Esophagus squamous epithelium (tissue), 5 donors: ENCODE measurements at regions not wholly inside any gene's neighbourhood (a gene's known extent, or its start where the extent isn't known, plus 50 kb on each side); places are given as distances from the start of the nearest gene placed in this dataset.

Experiments used
- DNase-seq: peaks from one replicate; lab custom pipeline; 2025; lab: John Stamatoyannopoulos, UW
- H3K27ac ChIP-seq, 4 donors: fragments of 200-600 bp; sonication (generic); one replicate each; pipeline ENCODE4 v1.5.1; 2016 to 2019; ENCODE audit warnings: mild to moderate bottlenecking in 1 of 4
- H3K27me3 ChIP-seq, 4 donors: fragments of 200-600 bp; sonication (generic); 1 replicate in 3 of 4; 2 replicates in 1 of 4; pipeline versions ENCODE4 v1.5.1 to v1.6.0; 2017 to 2021; ENCODE audit warnings: antibody characterized with exemption in 1 of 4
- H3K36me3 ChIP-seq, 3 donors: fragments of 200-600 bp; sonication (generic); one replicate each; pipeline ENCODE4 v1.5.1; 2016 to 2019
- H3K4me1 ChIP-seq, 3 donors: fragments of 200-600 bp; sonication (generic); one replicate each; pipeline ENCODE4 v1.5.1; 2017 to 2019
- H3K4me3 ChIP-seq, 4 donors: fragments of 200-600 bp; sonication (generic); 1 replicate in 3 of 4; 2 replicates in 1 of 4; pipeline ENCODE4 v1.5.1; 2016 to 2019; ENCODE audit warnings: mild to moderate bottlenecking in 2 of 4, moderate library complexity in 1 of 4
- H3K9me3 ChIP-seq, 3 donors: fragments of 200-600 bp; sonication (generic); one replicate each; pipeline ENCODE4 v1.5.1; 2016 to 2019
- POLR2A ChIP-seq, 4 donors: fragments of 450-650 bp; IDR thresholded peaks; one replicate each; pipeline ENCODE4 v1.6.1; 2017; ENCODE audit warnings: antibody characterized with exemption in 4 of 4, mild to moderate bottlenecking in 4 of 4, moderate library complexity in 3 of 4
- WGBS, 2 donors: methylation state at CpG; one replicate each; pipeline ENCODE4 v1.1.5; 2018; 5-methylcytosine and 5-hydroxymethylcytosine counted together
- intact Hi-C: fragments of 100-400 bp; cut with DNase I; formaldehyde crosslinking; loops from one replicate; pipeline ENCODE4 v1.15.0; 2022
- small RNA-seq, 4 donors: library from RNA; depleted of rRNA; stranded (forward); fragments of <200 nt; gene quantifications; one replicate each; pipeline ENCODE3, GENCODE V24; 2016
- TF ChIP-seq, protein P1 (sequence below), 6 experiments: fragments of 450-650 bp in 4 of 6; fragments of 200-600 bp in 2 of 6; sonication (generic) in 2 of 6; IDR thresholded peaks; one replicate each; pipeline ENCODE4 v1.5.1; 2016 to 2019; ENCODE audit warnings: antibody characterized with exemption in 6 of 6, mild to moderate bottlenecking in 4 of 6, moderate library complexity in 4 of 6
- donor health status: DM: yes; HTN: yes; CAD: no.

DNA sequence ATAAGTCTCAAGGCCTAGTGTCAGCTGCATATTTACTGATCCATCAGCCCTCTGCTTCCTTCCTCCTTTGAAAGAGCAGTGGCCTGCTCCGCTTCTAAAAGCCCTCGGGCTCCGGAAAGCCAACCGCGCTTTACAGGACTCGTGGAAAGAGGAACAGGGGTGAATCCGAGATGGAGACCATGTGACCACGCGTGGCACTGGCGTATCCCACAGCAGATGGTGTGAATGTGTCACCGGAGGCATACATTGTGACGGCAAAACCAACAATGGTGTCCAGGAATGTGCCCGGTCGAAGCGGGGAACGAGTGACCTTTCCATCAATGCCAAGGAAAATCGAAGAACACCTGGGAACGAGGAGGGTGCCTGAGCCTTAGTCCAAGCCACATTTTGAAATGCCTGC is 484.6 kb downstream of the SPATA31A7 start:
- Histone ChIP-seq H3K27me3 (no peaks in the 10 kb centered on the region), H3K4me3 (no peak overlapping the region), H3K4me1 (no peaks in the 10 kb centered on the region), H3K27ac (no peak overlapping the region), H3K36me3 (no peaks in the 10 kb centered on the region), H3K9me3 (peaks cover 0 to 36% (median 8%) of the 10 kb centered on the region in 3 donors)
- TF ChIP-seq, protein P1, sequence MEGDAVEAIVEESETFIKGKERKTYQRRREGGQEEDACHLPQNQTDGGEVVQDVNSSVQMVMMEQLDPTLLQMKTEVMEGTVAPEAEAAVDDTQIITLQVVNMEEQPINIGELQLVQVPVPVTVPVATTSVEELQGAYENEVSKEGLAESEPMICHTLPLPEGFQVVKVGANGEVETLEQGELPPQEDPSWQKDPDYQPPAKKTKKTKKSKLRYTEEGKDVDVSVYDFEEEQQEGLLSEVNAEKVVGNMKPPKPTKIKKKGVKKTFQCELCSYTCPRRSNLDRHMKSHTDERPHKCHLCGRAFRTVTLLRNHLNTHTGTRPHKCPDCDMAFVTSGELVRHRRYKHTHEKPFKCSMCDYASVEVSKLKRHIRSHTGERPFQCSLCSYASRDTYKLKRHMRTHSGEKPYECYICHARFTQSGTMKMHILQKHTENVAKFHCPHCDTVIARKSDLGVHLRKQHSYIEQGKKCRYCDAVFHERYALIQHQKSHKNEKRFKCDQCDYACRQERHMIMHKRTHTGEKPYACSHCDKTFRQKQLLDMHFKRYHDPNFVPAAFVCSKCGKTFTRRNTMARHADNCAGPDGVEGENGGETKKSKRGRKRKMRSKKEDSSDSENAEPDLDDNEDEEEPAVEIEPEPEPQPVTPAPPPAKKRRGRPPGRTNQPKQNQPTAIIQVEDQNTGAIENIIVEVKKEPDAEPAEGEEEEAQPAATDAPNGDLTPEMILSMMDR (IDR thresholded peaks at IDR 0.05) = no peak
- TF ChIP-seq POLR2A (IDR thresholded peaks at IDR 0.05) = no peak
- DNase-seq = no peak
- intact Hi-C loops = no loop called here
- 85% methylated on average over 15 of the region's 18 CpGs; no CpG with 5 or more reads in 1 of the 2 donors for WGBS, 2 donors

DNA sequence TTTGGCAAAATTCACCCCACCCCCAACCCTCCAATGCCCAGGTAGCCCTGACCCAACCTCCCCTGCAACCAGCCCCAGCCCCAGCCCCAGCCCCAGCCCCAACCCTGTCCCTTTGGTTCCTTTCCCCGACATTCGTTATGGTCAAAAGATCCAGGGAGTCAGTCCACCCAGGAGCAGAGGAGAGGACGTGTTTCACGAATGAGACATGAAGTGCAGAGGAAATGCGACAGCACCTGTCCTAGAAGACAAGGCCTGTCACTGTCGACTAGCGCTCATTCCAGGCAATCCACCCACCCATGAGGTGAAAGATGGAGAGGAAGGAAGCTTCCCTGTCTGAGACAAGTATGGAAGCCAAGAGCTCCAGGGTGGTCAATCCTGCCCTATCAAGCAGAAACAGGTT is 485.0 kb downstream of the SPATA31A7 start:
- no peaks in the 10 kb centered on the region for H3K36me3 ChIP-seq
- H3K9me3 ChIP-seq = peaks cover 0 to 33% (median 8%) of the 10 kb centered on the region in 3 donors
- no peaks in the 10 kb centered on the region for H3K4me1 ChIP-seq
- H3K27me3 ChIP-seq = no peaks in the 10 kb centered on the region
- no peak for DNase-seq
- H3K27ac ChIP-seq = no peak overlapping the region
- no peak overlapping the region for H3K4me3 ChIP-seq
- intact Hi-C loops = no loop called here
- TF ChIP-seq, protein P1 (IDR thresholded peaks at IDR 0.05) = no peak
- no peak for TF ChIP-seq POLR2A (IDR thresholded peaks at IDR 0.05)
- 83 to 90% methylated on average over 5 to 6 of the region's 7 CpGs for WGBS, 2 donors

Small RNA genes in the stretch of these regions (small RNA-seq; reads per million reads assigned to genes)
- 0 reads per million in 4 donors for gene RF00019
